ENCODE measurements at regions not wholly inside any gene's neighbourhood (a gene's known extent, or its start where the extent isn't known, plus 50 kb on each side); places are given as distances from the start of the nearest gene placed in this dataset.

DNA sequence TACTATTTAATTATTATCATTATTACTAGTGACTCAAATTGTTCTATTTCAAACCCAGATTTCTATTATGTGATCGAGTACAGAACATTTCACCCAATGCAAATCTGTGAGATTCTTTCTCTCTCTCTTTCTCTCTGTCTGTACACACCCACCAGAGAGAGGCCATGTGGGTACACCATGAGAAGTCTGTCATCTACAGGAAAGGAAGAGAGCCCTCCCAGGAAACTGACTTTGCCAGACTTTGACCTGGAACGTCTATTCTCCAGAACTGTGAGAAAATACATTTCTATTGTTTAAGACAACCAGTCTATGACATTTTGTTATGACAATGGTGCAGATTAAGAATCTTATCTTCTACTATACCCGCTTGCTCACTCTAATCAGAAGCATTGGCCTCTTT, 1091.6 kb downstream of the TTLL7 start:
- TF ChIP-seq, protein P1, sequence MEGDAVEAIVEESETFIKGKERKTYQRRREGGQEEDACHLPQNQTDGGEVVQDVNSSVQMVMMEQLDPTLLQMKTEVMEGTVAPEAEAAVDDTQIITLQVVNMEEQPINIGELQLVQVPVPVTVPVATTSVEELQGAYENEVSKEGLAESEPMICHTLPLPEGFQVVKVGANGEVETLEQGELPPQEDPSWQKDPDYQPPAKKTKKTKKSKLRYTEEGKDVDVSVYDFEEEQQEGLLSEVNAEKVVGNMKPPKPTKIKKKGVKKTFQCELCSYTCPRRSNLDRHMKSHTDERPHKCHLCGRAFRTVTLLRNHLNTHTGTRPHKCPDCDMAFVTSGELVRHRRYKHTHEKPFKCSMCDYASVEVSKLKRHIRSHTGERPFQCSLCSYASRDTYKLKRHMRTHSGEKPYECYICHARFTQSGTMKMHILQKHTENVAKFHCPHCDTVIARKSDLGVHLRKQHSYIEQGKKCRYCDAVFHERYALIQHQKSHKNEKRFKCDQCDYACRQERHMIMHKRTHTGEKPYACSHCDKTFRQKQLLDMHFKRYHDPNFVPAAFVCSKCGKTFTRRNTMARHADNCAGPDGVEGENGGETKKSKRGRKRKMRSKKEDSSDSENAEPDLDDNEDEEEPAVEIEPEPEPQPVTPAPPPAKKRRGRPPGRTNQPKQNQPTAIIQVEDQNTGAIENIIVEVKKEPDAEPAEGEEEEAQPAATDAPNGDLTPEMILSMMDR (conservative IDR thresholded peaks at IDR 0.05; ENCODE audit: low read depth, low read length): no peak
- TF ChIP-seq EZH2 (IDR thresholded peaks at IDR 0.05; ENCODE audit: borderline replicate concordance, low read depth, low read length, poor library complexity, severe bottlenecking): no peak
- no peak overlapping the region for H3K27ac ChIP-seq (ENCODE audit: low read depth, low read length, poor library complexity, severe bottlenecking)
- H3K36me3 ChIP-seq (ENCODE audit: insufficient read depth, low read length, poor library complexity, severe bottlenecking): no peaks in the 10 kb centered on the region
- no peaks in the 10 kb centered on the region for H3K9me3 ChIP-seq (ENCODE audit: low read depth, low read length, poor library complexity, severe bottlenecking)
- CTCF ChIA-PET: no interaction called here
- H3K4me1 ChIP-seq (ENCODE audit: insufficient read depth, low read length, poor library complexity, severe bottlenecking): no peaks in the 10 kb centered on the region
- H3K27me3 ChIP-seq (replicated peaks; ENCODE audit: insufficient read depth, low read depth, low read length, poor library complexity): no peaks in the 10 kb centered on the region
- H3K4me3 ChIP-seq (ENCODE audit: low read depth, low read length, poor library complexity, severe bottlenecking): no peak overlapping the region
- no peak for DNase-seq (ENCODE audit: low spot score)
- BruUV-seq (replicated peaks): no TSS peak
- POLR2A ChIA-PET (ENCODE audit: low non-redundant PET): no interaction called here
- intact Hi-C loops (cut with micrococcal nuclease; ENCODE audit: unreplicated experiment): no loop called here

DNA sequence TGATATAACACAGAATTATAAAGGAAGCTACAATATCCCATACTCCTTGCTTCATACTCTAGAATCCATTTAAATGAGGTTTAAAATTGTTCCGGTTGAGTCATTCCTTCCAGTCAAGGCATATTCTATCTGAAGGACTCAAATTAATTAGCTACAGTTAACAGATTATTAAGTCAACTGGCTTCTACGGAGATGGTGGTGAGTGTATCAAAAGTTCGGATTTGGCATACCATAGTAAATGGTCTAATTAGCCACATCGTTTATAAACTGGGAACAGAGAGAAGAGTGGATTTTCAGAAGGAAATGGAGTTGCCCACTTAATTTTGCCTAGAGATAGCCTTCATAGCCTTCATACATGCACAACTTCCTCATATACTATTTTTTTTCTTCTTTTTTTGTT, 1095.3 kb downstream of the TTLL7 start:
- no TSS peak for BruUV-seq (replicated peaks)
- H3K9me3 ChIP-seq (ENCODE audit: low read depth, low read length, poor library complexity, severe bottlenecking): no peaks in the 10 kb centered on the region
- H3K36me3 ChIP-seq (ENCODE audit: insufficient read depth, low read length, poor library complexity, severe bottlenecking): no peaks in the 10 kb centered on the region
- H3K27me3 ChIP-seq (replicated peaks; ENCODE audit: insufficient read depth, low read depth, low read length, poor library complexity): no peaks in the 10 kb centered on the region
- ChIA-PET CTCF (no interaction called here), POLR2A (ENCODE audit: low non-redundant PET) (no interaction called here)
- H3K27ac ChIP-seq (ENCODE audit: low read depth, low read length, poor library complexity, severe bottlenecking): no peak overlapping the region
- no peak overlapping the region for H3K4me3 ChIP-seq (ENCODE audit: low read depth, low read length, poor library complexity, severe bottlenecking)
- H3K4me1 ChIP-seq (ENCODE audit: insufficient read depth, low read length, poor library complexity, severe bottlenecking): no peaks in the 10 kb centered on the region
- intact Hi-C loops (cut with micrococcal nuclease; ENCODE audit: unreplicated experiment): no loop called here
- no peak for TF ChIP-seq EZH2 (IDR thresholded peaks at IDR 0.05; ENCODE audit: borderline replicate concordance, low read depth, low read length, poor library complexity, severe bottlenecking)
- TF ChIP-seq, protein P1 (conservative IDR thresholded peaks at IDR 0.05; ENCODE audit: low read depth, low read length): no peak
- DNase-seq (ENCODE audit: low spot score): no peak

DNA sequence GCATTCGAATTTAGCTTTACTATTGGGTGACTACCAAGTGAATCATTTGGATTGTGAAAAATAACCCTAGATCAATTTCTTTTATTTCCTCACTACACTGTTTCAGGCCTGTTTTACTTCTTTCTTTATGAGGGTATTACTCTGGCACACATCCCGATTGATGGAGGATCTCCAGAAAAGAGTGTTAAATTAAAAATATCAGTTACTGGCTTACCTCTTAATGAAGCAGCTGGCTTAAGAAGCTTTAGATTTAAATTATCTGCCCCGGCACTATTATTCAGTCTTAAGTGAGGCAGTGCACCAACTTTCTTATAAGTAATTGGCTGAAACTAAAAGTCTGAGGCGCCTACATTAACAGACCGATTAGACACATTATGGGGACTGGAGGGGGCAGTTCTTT, 1097.4 kb downstream of the TTLL7 start:
- no TSS peak for BruUV-seq (replicated peaks)
- Histone ChIP-seq H3K4me1 (ENCODE audit: insufficient read depth, low read length, poor library complexity, severe bottlenecking) (no peaks in the 10 kb centered on the region), H3K27ac (ENCODE audit: low read depth, low read length, poor library complexity, severe bottlenecking) (no peak overlapping the region), H3K4me3 (ENCODE audit: low read depth, low read length, poor library complexity, severe bottlenecking) (no peak overlapping the region), H3K9me3 (ENCODE audit: low read depth, low read length, poor library complexity, severe bottlenecking) (no peaks in the 10 kb centered on the region), H3K27me3 (replicated peaks; ENCODE audit: insufficient read depth, low read depth, low read length, poor library complexity) (no peaks in the 10 kb centered on the region), H3K36me3 (ENCODE audit: insufficient read depth, low read length, poor library complexity, severe bottlenecking) (no peaks in the 10 kb centered on the region)
- ChIA-PET CTCF (no interaction called here), POLR2A (ENCODE audit: low non-redundant PET) (no interaction called here)
- intact Hi-C loops (cut with micrococcal nuclease; ENCODE audit: unreplicated experiment): no loop called here
- no peak for TF ChIP-seq EZH2 (IDR thresholded peaks at IDR 0.05; ENCODE audit: borderline replicate concordance, low read depth, low read length, poor library complexity, severe bottlenecking)
- TF ChIP-seq, protein P1 (conservative IDR thresholded peaks at IDR 0.05; ENCODE audit: low read depth, low read length): no peak
- DNase-seq (ENCODE audit: low spot score): no peak

All from A673 (cell line).